Hepatocyte (in vitro differentiated cells): ENCODE measurements at regions not wholly inside any gene's neighbourhood (a gene's known extent, or its start where the extent isn't known, plus 50 kb on each side); places are given as distances from the start of the nearest gene placed in this dataset.

Source experiments
- EZH2 ChIP-seq: fragments of 200-600 bp; sonication (generic); IDR thresholded peaks from 2 replicates; pipeline ENCODE4 v1.6.1; 2016; ENCODE audit warnings: antibody characterized with exemption, mild to moderate bottlenecking, borderline replicate concordance
- TF ChIP-seq, protein P1 (sequence below): fragments of 200-600 bp; sonication (generic); IDR thresholded peaks from 2 replicates; pipeline ENCODE4 v1.5.1; 2016; ENCODE audit warnings: antibody characterized with exemption, mild to moderate bottlenecking; ENCODE audit not compliant: poor library complexity

DNA sequence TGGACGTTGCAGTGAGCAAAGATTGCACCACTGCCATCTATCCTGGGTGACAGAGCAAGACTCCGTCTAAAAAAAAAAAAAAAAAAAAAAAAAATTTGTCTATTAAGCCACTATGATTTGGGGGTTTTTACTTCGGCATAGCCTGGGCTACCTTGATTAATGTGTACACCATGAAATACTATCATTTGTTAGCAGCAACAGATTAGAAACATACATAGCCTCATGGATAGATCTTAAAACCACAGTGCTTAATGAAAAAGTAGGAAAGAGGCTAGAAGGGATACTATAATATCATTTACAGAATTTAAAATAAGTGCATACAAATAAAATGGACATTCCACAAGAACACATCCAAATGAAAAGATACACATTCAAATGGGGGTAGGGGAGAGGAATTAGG lies 77.3 kb upstream of the IL6 start:
- TF ChIP-seq, protein P1, sequence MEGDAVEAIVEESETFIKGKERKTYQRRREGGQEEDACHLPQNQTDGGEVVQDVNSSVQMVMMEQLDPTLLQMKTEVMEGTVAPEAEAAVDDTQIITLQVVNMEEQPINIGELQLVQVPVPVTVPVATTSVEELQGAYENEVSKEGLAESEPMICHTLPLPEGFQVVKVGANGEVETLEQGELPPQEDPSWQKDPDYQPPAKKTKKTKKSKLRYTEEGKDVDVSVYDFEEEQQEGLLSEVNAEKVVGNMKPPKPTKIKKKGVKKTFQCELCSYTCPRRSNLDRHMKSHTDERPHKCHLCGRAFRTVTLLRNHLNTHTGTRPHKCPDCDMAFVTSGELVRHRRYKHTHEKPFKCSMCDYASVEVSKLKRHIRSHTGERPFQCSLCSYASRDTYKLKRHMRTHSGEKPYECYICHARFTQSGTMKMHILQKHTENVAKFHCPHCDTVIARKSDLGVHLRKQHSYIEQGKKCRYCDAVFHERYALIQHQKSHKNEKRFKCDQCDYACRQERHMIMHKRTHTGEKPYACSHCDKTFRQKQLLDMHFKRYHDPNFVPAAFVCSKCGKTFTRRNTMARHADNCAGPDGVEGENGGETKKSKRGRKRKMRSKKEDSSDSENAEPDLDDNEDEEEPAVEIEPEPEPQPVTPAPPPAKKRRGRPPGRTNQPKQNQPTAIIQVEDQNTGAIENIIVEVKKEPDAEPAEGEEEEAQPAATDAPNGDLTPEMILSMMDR = no peak
- no peak for TF ChIP-seq EZH2
